ENCODE measurements at regions not wholly inside any gene's neighbourhood (a gene's known extent, or its start where the extent isn't known, plus 50 kb on each side); places are given as distances from the start of the nearest gene placed in this dataset.

GRCh38 chr2:226550801-226551200 is 248.8 kb downstream of the IRS1 start:
- no peaks in the 10 kb centered on the region for H3K27me3 ChIP-seq
- H3K4me1 ChIP-seq = peaks cover 0 to 21% (median 7%) of the 10 kb centered on the region in 9 donors
- 95 to 98% methylated on average over 7 of the region's 7 CpGs for WGBS, 2 donors
- H3K36me3 ChIP-seq = no peaks in the 10 kb centered on the region
- no peaks in the 10 kb centered on the region for H3K9me3 ChIP-seq
- intact Hi-C loops (cut with DNase I) = loop anchor here in 1 of 10 donors (10.0 kb wide), 1 partner anchor 244 kb away; the partner anchor contains the start of gene IRS1
- TF ChIP-seq, protein P1, sequence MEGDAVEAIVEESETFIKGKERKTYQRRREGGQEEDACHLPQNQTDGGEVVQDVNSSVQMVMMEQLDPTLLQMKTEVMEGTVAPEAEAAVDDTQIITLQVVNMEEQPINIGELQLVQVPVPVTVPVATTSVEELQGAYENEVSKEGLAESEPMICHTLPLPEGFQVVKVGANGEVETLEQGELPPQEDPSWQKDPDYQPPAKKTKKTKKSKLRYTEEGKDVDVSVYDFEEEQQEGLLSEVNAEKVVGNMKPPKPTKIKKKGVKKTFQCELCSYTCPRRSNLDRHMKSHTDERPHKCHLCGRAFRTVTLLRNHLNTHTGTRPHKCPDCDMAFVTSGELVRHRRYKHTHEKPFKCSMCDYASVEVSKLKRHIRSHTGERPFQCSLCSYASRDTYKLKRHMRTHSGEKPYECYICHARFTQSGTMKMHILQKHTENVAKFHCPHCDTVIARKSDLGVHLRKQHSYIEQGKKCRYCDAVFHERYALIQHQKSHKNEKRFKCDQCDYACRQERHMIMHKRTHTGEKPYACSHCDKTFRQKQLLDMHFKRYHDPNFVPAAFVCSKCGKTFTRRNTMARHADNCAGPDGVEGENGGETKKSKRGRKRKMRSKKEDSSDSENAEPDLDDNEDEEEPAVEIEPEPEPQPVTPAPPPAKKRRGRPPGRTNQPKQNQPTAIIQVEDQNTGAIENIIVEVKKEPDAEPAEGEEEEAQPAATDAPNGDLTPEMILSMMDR (IDR thresholded peaks at IDR 0.05) = no peak
- DNase-seq (no peak), ATAC-seq (no peak)
- H3K27ac ChIP-seq = no peak overlapping the region
- H3K4me3 ChIP-seq = no peak overlapping the region

DNA sequence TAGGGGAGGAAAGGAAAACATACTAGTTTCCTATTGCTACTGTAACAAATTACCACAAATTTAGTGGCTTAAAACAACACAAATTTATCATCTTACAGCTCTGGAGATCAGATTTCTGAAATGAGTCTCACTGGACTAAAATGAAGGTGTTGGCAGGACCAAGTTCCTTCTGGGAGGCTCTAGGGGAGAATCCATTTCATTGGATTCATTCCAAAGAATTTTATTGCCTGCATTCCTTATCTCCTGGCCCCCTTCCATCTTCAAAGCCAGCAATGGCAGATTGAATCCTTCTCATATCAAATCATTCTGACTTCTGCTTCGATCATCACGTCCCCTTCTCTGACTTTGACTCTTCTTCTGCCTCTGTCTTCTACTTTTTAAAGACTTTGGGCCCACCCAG is 250.9 kb downstream of the IRS1 start:
- no peaks in the 10 kb centered on the region for H3K9me3 ChIP-seq
- ATAC-seq (no peak), DNase-seq (no peak)
- intact Hi-C loops (cut with DNase I) = no loop called here
- WGBS, 2 donors = 11 to 19% methylated on average over 2 of the region's 2 CpGs
- peaks cover 0 to 11% (median 6%) of the 10 kb centered on the region in 9 donors for H3K4me1 ChIP-seq
- no peak overlapping the region for H3K27ac ChIP-seq
- H3K4me3 ChIP-seq = no peak overlapping the region
- TF ChIP-seq, protein P1 (IDR thresholded peaks at IDR 0.05) = no peak
- no peaks in the 10 kb centered on the region for H3K36me3 ChIP-seq
- H3K27me3 ChIP-seq = no peaks in the 10 kb centered on the region

DNA sequence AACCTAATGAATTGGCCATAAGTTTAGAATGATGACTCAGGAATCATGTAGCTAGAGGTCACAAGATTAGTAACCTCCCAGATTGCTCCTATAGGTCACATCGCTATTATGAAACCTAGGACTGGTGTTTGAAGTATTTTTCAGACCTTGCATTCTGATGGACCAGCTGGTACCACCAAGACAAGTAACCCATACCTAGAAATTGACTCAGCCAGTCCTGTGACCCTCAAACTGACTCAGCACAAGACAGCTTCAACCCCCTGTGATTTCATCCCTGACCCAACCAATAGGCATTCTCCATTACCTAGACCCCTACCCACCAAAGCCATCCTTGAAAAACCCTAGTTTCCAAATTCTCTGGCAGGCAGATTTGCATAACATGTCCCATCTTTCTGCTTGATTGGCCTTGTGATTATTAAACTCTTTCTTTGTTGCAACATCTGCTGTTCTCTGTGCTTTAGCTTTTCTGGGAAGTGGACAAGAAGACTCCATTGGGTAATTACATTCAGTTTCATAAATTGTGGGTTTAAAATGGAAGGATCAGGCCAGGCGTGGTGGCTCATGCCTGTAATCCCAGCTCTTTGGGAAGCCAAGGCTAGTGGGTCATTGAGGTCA is 254.9 kb downstream of the IRS1 start:
- Histone ChIP-seq H3K4me1 (peaks cover 0 to 14% (median 6%) of the 10 kb centered on the region in 9 donors), H3K27me3 (no peaks in the 10 kb centered on the region), H3K4me3 (no peak overlapping the region), H3K36me3 (no peaks in the 10 kb centered on the region), H3K9me3 (peaks cover 0 to 4% (median 0%) of the 10 kb centered on the region in 11 donors), H3K27ac (no peak overlapping the region)
- ATAC-seq (no peak), DNase-seq (no peak)
- WGBS, 2 donors = 87% methylated on average over 2 of the region's 2 CpGs
- intact Hi-C loops (cut with DNase I) = no loop called here
- TF ChIP-seq, protein P1 (IDR thresholded peaks at IDR 0.05) = no peak

- peak in 6 of 8 donors; percentile 38 to 84 (median 70) for ATAC-seq
- Histone ChIP-seq H3K27me3 (no peaks in the 10 kb centered on the region), H3K36me3 (no peaks in the 10 kb centered on the region), H3K27ac (peak overlapping the region in 2 of 10 donors; percentile 28 to 45), H3K4me1 (peaks cover 0 to 3% (median 0%) of the 10 kb centered on the region in 9 donors), H3K4me3 (no peak overlapping the region), H3K9me3 (peaks cover 0 to 4% (median 0%) of the 10 kb centered on the region in 11 donors)
- DNase-seq = no peak
- TF ChIP-seq, protein P1 (IDR thresholded peaks at IDR 0.05) = no peak
- intact Hi-C loops (cut with DNase I) = no loop called here
- WGBS, 2 donors = 78 to 86% methylated on average over 3 of the region's 3 CpGs
Measured at GRCh38 chr2:226540204-226540994, 259.2 kb downstream of the IRS1 start.
